HepG2 (cell line): ENCODE measurements at regions not wholly inside any gene's neighbourhood (a gene's known extent, or its start where the extent isn't known, plus 50 kb on each side); places are given as distances from the start of the nearest gene placed in this dataset.
A peak's percentile ranks its signal among the peaks of the same experiment; 100 is the strongest.

ENCODE experiments used
- ATAC-seq: fragments of 200-7000 bp; cut with Tn5 transposase; 3 replicates; pipeline ENCODE4 v1.9.1; 2020; ENCODE audit warnings: mild to moderate bottlenecking, moderate library complexity
- BruUV-seq: library from RNA; stranded (reverse); fragments of 400-500 nt; replicated peaks from 2 replicates; lab custom pipeline; 2021; lab: Mats Ljungman, UMichigan
- CTCF ChIA-PET: fragments of 300-600 bp; formaldehyde crosslinking; extraction: SDS; loops from one replicate; lab custom pipeline; 2021; ENCODE audit warnings: low total read pairs, inconsistent platforms, low intra/inter-chr PET ratio; lab: Yijun Ruan, JAX
- POLR2A ChIA-PET: fragments of 350-600 bp; sonication (Branson Sonifier 250); formaldehyde crosslinking; loops from one replicate; lab custom pipeline; 2020; ENCODE audit warnings: antibody characterized with exemption, inconsistent platforms; lab: Yijun Ruan, JAX
- DNase-seq: peaks from one replicate; pipeline ENCODE4 v3.0.0-alpha.2; 2015; ENCODE audit warnings: low spot score
- FAIRE-seq: peaks from 3 replicates; lab custom pipeline; 2011; peaks lifted over from hg19 to GRCh38; lab: Jason Lieb, UNC
- H2AFZ ChIP-seq: one replicate; pipeline ENCODE4 v1.6.1; 2011; ENCODE audit warnings: low read length, inconsistent platforms
- H3K27ac ChIP-seq: fragments of 300-600 bp; 3 replicates; pipeline ENCODE4 v1.8.0; 2011; ENCODE audit warnings: mixed run types, mild to moderate bottlenecking, mixed read lengths, low read length, inconsistent platforms; ENCODE audit not compliant: insufficient read depth; ENCODE audit errors: extremely low read length
- H3K27me3 ChIP-seq, 2 experiments: fragments of 200-600 bp in 1 of 2; 2 replicates in 1 of 2; 3 replicates in 1 of 2; pipeline versions ENCODE4 v1.6.0 to v1.8.0; 2011; ENCODE audit warnings: low read length in 2 of 2, mild to moderate bottlenecking in 2 of 2, moderate library complexity in 2 of 2, inconsistent platforms in 1 of 2; ENCODE audit not compliant: insufficient read depth in 2 of 2, control insufficient read depth in 1 of 2
- H3K36me3 ChIP-seq, 2 experiments: fragments of 200-600 bp in 1 of 2; replicated peaks in 1 of 2; 2 replicates in 1 of 2; 3 replicates in 1 of 2; pipeline versions ENCODE4 v1.5.1 to v1.8.0; 2011; ENCODE audit warnings: low read length in 2 of 2, inconsistent platforms in 1 of 2; ENCODE audit not compliant: insufficient read depth in 2 of 2, control insufficient read depth in 1 of 2
- H3K4me1 ChIP-seq: 2 replicates; pipeline ENCODE4 v1.5.1; 2012; ENCODE audit warnings: low read length, inconsistent platforms; ENCODE audit not compliant: insufficient read depth
- H3K4me2 ChIP-seq: 2 replicates; pipeline ENCODE4 v1.6.0; 2011; ENCODE audit warnings: low read depth, low read length, inconsistent platforms
- H3K4me3 ChIP-seq, 3 experiments: fragments of 200-600 bp in 1 of 3; sonication (generic), shearing (Covaris generic) in 1 of 3; replicated peaks in 1 of 3; 2 replicates each; pipeline ENCODE4 v1.5.1; 2011 to 2016; ENCODE audit warnings: low read length in 3 of 3, inconsistent platforms in 2 of 3, low read depth in 2 of 3, mild to moderate bottlenecking in 2 of 3, control low read depth in 1 of 3, mixed read lengths in 1 of 3; ENCODE audit not compliant: insufficient read depth in 1 of 3
- H3K79me2 ChIP-seq: one replicate; pipeline ENCODE4 v1.6.1; 2011; ENCODE audit warnings: low read length, inconsistent platforms; ENCODE audit not compliant: insufficient read depth
- H3K9ac ChIP-seq: 2 replicates; pipeline ENCODE4 v1.6.0; 2011; ENCODE audit warnings: mild to moderate bottlenecking, low read depth, low read length, inconsistent platforms; ENCODE audit not compliant: insufficient read depth
- H3K9me3 ChIP-seq: 2 replicates; pipeline ENCODE4 v1.5.1; 2012; ENCODE audit warnings: mild to moderate bottlenecking, low read length
- H4K20me1 ChIP-seq: 2 replicates; pipeline ENCODE4 v1.6.0; 2011; ENCODE audit warnings: inconsistent platforms, mild to moderate bottlenecking, low read length, moderate library complexity; ENCODE audit not compliant: insufficient read depth
- ATF7 ChIP-seq, 2 experiments: fragments of 450-650 bp in 1 of 2; sonication (generic) in 1 of 2; formaldehyde crosslinking in 1 of 2; IDR thresholded peaks; 2 replicates each; pipeline versions ENCODE4 v1.4.0 to v1.6.1; 2016 to 2020; ENCODE audit warnings: antibody characterized with exemption in 1 of 2, mild to moderate bottlenecking in 1 of 2, missing genetic modification reagents in 1 of 2
- CBFB ChIP-seq: sonication (generic); formaldehyde crosslinking; IDR thresholded peaks from 2 replicates; pipeline ENCODE4 v1.4.0; 2020; ENCODE audit warnings: missing genetic modification reagents
- CREB1 ChIP-seq, 2 experiments: fragments of 450-650 bp in 1 of 2; IDR thresholded peaks; 2 replicates each; pipeline ENCODE4 v1.6.1; 2016 to 2017; ENCODE audit warnings: control low read depth in 1 of 2, mild to moderate bottlenecking in 1 of 2, missing compliant biosample characterization in 1 of 2, missing genetic modification characterization in 1 of 2
- GATAD1 ChIP-seq: IDR thresholded peaks from 2 replicates; pipeline ENCODE4 v1.6.1; 2016; ENCODE audit warnings: missing genetic modification reagents, missing compliant biosample characterization
- HOXA5 ChIP-seq: sonication (generic); formaldehyde crosslinking; IDR thresholded peaks from 2 replicates; pipeline ENCODE4 v1.4.0; 2020; ENCODE audit warnings: missing genetic modification reagents
- IKZF1 ChIP-seq: fragments of 450-650 bp; IDR thresholded peaks from 2 replicates; pipeline ENCODE4 v1.7.1; 2016
- KDM1A ChIP-seq: IDR thresholded peaks from 2 replicates; pipeline ENCODE4 v1.6.1; 2016; ENCODE audit warnings: missing compliant biosample characterization
- MAX ChIP-seq: IDR thresholded peaks from 2 replicates; pipeline ENCODE4 v1.6.1; 2012; ENCODE audit warnings: inconsistent platforms
- MED13 ChIP-seq: sonication (generic); formaldehyde crosslinking; IDR thresholded peaks from 2 replicates; pipeline ENCODE4 v1.5.0; 2020; ENCODE audit warnings: missing genetic modification reagents
- RAD51 ChIP-seq: fragments of 450-650 bp; IDR thresholded peaks from 2 replicates; pipeline ENCODE4 v1.6.1; 2016; ENCODE audit warnings: borderline replicate concordance
- SNRNP70 ChIP-seq: fragments of 200-400 bp; formaldehyde crosslinking; IDR thresholded peaks from 2 replicates; pipeline ENCODE4 v1.6.1; 2017; ENCODE audit warnings: mild to moderate bottlenecking, low read depth, low read length, moderate library complexity
- SRSF9 ChIP-seq: fragments of 200-400 bp; formaldehyde crosslinking; IDR thresholded peaks from 2 replicates; pipeline ENCODE4 v1.6.1; 2018; ENCODE audit warnings: borderline replicate concordance, mild to moderate bottlenecking, low read depth, low read length; ENCODE audit not compliant: insufficient read depth, poor library complexity, severe bottlenecking
- TOE1 ChIP-seq: sonication (generic); formaldehyde crosslinking; IDR thresholded peaks from 2 replicates; pipeline ENCODE4 v1.4.0; 2020; ENCODE audit warnings: mild to moderate bottlenecking, missing genetic modification reagents
- ZFP36L1 ChIP-seq: sonication (generic); formaldehyde crosslinking; IDR thresholded peaks from 2 replicates; pipeline ENCODE4 v1.8.0; 2022; ENCODE audit warnings: mild to moderate bottlenecking, missing genetic modification reagents, moderate library complexity
- ZFP90 ChIP-seq: sonication (generic); formaldehyde crosslinking; IDR thresholded peaks from 2 replicates; pipeline ENCODE4 v1.8.0; 2022; ENCODE audit warnings: missing genetic modification reagents, mild to moderate bottlenecking, inconsistent platforms, borderline replicate concordance
- ZNF143 ChIP-seq: sonication (generic); formaldehyde crosslinking; IDR thresholded peaks from 2 replicates; pipeline ENCODE4 v1.4.0; 2020; ENCODE audit warnings: missing genetic modification reagents
- ZNF326 ChIP-seq: sonication (generic); formaldehyde crosslinking; IDR thresholded peaks from 2 replicates; pipeline ENCODE4 v1.4.0; 2020; ENCODE audit warnings: missing genetic modification reagents, borderline replicate concordance
- ZNF569 ChIP-seq: sonication (generic); formaldehyde crosslinking; IDR thresholded peaks from 2 replicates; pipeline ENCODE4 v1.5.0; 2020; ENCODE audit warnings: mild to moderate bottlenecking, missing genetic modification reagents, moderate library complexity, borderline replicate concordance
- ZNF576 ChIP-seq: sonication (generic); formaldehyde crosslinking; IDR thresholded peaks from 2 replicates; pipeline ENCODE4 v1.4.0; 2020; ENCODE audit warnings: mild to moderate bottlenecking, missing genetic modification reagents
- ZSCAN9 ChIP-seq: IDR thresholded peaks from 2 replicates; pipeline ENCODE4 v1.6.1; 2016; ENCODE audit warnings: borderline replicate concordance
- ZUFSP ChIP-seq: sonication (generic); formaldehyde crosslinking; IDR thresholded peaks from 2 replicates; pipeline ENCODE4 v1.9.0; 2021; ENCODE audit warnings: missing genetic modification reagents, mild to moderate bottlenecking, borderline replicate concordance
- WGBS: methylation state at CpG from one replicate; pipeline ENCODE4 v1.1.6; 2017; ENCODE audit warnings: low lambda C conversion rate; 5-methylcytosine and 5-hydroxymethylcytosine counted together
- in situ Hi-C: cut with HindIII; loops from 2 replicates; pipeline ENCODE4 v1.10.0; 2017; ENCODE audit warnings: low pct_unique_long_range_greater_than_20kb; ENCODE audit not compliant: extremely low pct_ligation_motif_present
- intact Hi-C: fragments of 100-400 bp; cut with micrococcal nuclease; formaldehyde crosslinking; loops from one replicate; pipeline ENCODE4 v1.10.0; 2022; ENCODE audit not compliant: unreplicated experiment

- Histone ChIP-seq H3K27me3 (no peaks in the 10 kb centered on the region), H3K36me3 (no peaks in the 10 kb centered on the region), H4K20me1 (no peaks in the 10 kb centered on the region), H3K9ac (no peak overlapping the region), H3K4me3 (no peak overlapping the region), H2AFZ (no peak overlapping the region), H3K79me2 (no peaks in the 10 kb centered on the region), H3K27ac (no peak overlapping the region), H3K4me2 (no peak overlapping the region), H3K4me1 (no peaks in the 10 kb centered on the region), H3K9me3 (peaks cover 6% of the 10 kb centered on the region)
- in situ Hi-C loops = no loop called here
- CTCF ChIA-PET = no interaction called here
- no peak for ATAC-seq
- intact Hi-C loops = no loop called here
- POLR2A ChIA-PET = no interaction called here
- DNase-seq = no peak
- no TSS peak for BruUV-seq
- no peak for FAIRE-seq
- TF ChIP-seq KDM1A (CRISPR knock-in tag) = no peak
- no peak for TF ChIP-seq CBFB (CRISPR knock-in tag)
- peak; percentile 61 for TF ChIP-seq CREB1 (IDR thresholded peaks at IDR 0.05)
- TF ChIP-seq CREB1 (CRISPR knock-in tag; IDR thresholded peaks at IDR 0.05) = no peak
- peak; percentile 31; the same call in 1 of the 2 replicates for TF ChIP-seq ATF7 (IDR thresholded peaks at IDR 0.05)
- no peak for TF ChIP-seq ATF7 (CRISPR knock-in tag; IDR thresholded peaks at IDR 0.05)
- TF ChIP-seq ZNF326 (CRISPR knock-in tag) = no peak
- no peak for TF ChIP-seq GATAD1 (CRISPR knock-in tag)
- TF ChIP-seq ZSCAN9 = no peak
- no peak for TF ChIP-seq MED13 (CRISPR knock-in tag)
These were observed 292.3 kb upstream of the GK2 start for GRCh38 chr4:79700356-79700755.

- H3K4me1 ChIP-seq = no peaks in the 10 kb centered on the region
- ATAC-seq (no peak), DNase-seq (no peak), FAIRE-seq (no peak)
- H3K4me2 ChIP-seq = no peak overlapping the region
- H3K27me3 ChIP-seq = no peaks in the 10 kb centered on the region
- no peak overlapping the region for H2AFZ ChIP-seq
- H3K9ac ChIP-seq = no peak overlapping the region
- peaks cover 13% of the 10 kb centered on the region for H3K9me3 ChIP-seq
- H3K79me2 ChIP-seq = no peaks in the 10 kb centered on the region
- no peaks in the 10 kb centered on the region for H4K20me1 ChIP-seq
- TF ChIP-seq TOE1 (CRISPR knock-in tag) (no peak), ZUFSP (CRISPR knock-in tag) (no peak), SRSF9 (no peak), IKZF1 (no peak), RAD51 (no peak), MAX (no peak), HOXA5 (no peak), ZNF569 (CRISPR knock-in tag) (no peak), ZFP90 (CRISPR knock-in tag) (no peak), ZFP36L1 (CRISPR knock-in tag) (no peak), ZNF576 (no peak), ZNF143 (CRISPR knock-in tag) (no peak), SNRNP70 (no peak)
- H3K36me3 ChIP-seq = no peaks in the 10 kb centered on the region
- in situ Hi-C loops = no loop called here
- intact Hi-C loops = no loop called here
- BruUV-seq = no TSS peak
- ChIA-PET CTCF (no interaction called here), POLR2A (no interaction called here)
- H3K4me3 ChIP-seq = no peak overlapping the region
- H3K27ac ChIP-seq = no peak overlapping the region
- WGBS = 0% methylated on average over 4 of the region's 4 CpGs
These were observed 289.4 kb upstream of the GK2 start for GRCh38 chr4:79697444-79697843.
